HEK293T (cell line): ENCODE measurements at regions not wholly inside any gene's neighbourhood (a gene's known extent, or its start where the extent isn't known, plus 50 kb on each side); places are given as distances from the start of the nearest gene placed in this dataset.

Experiments used
- BHLHE40 ChIP-seq: fragments of 450-650 bp; IDR thresholded peaks from 2 replicates; pipeline ENCODE4 v1.6.1; 2016; ENCODE audit warnings: mild to moderate bottlenecking, moderate library complexity, borderline replicate concordance
- LEF1 ChIP-seq: fragments of 450-650 bp; IDR thresholded peaks from 2 replicates; pipeline ENCODE4 v1.6.1; 2017; ENCODE audit warnings: mild to moderate bottlenecking, borderline replicate concordance
- NFRKB ChIP-seq: fragments of 450-650 bp; IDR thresholded peaks from 2 replicates; pipeline ENCODE4 v1.6.1; 2016; ENCODE audit warnings: mild to moderate bottlenecking, moderate library complexity
- SP1 ChIP-seq: fragments of 450-650 bp; IDR thresholded peaks from 2 replicates; pipeline ENCODE4 v1.6.1; 2017
- TARDBP ChIP-seq: fragments of 450-650 bp; IDR thresholded peaks from 2 replicates; pipeline ENCODE4 v1.6.1; 2016

GRCh38 chr5:74069741-74070140, 443.7 kb downstream of the ARHGEF28 start:
- no peak for TF ChIP-seq LEF1
- no peak for TF ChIP-seq BHLHE40
- TF ChIP-seq TARDBP: no peak
- no peak for TF ChIP-seq SP1
- no peak for TF ChIP-seq NFRKB
